Skin epidermis (tissue), 12 donors: ENCODE measurements at regions not wholly inside any gene's neighbourhood (a gene's known extent, or its start where the extent isn't known, plus 50 kb on each side); places are given as distances from the start of the nearest gene placed in this dataset.
A peak's percentile ranks its signal among the peaks of the same experiment; 100 is the strongest.

Source experiments
- H3K27ac ChIP-seq, 21 experiments: fragments of 200-600 bp; sonication (generic) in 11 of 21; one replicate each; pipeline ENCODE4 v1.5.0; 2020; ENCODE audit warnings: mild to moderate bottlenecking in 3 of 21, inconsistent platforms in 2 of 21, moderate library complexity in 2 of 21
- H3K4me3 ChIP-seq, 7 experiments: fragments of 200-600 bp; sonication (generic) in 2 of 7; one replicate each; pipeline ENCODE4 v1.5.0; 2020; ENCODE audit warnings: inconsistent platforms in 2 of 7, mild to moderate bottlenecking in 2 of 7, moderate library complexity in 1 of 7

DNA sequence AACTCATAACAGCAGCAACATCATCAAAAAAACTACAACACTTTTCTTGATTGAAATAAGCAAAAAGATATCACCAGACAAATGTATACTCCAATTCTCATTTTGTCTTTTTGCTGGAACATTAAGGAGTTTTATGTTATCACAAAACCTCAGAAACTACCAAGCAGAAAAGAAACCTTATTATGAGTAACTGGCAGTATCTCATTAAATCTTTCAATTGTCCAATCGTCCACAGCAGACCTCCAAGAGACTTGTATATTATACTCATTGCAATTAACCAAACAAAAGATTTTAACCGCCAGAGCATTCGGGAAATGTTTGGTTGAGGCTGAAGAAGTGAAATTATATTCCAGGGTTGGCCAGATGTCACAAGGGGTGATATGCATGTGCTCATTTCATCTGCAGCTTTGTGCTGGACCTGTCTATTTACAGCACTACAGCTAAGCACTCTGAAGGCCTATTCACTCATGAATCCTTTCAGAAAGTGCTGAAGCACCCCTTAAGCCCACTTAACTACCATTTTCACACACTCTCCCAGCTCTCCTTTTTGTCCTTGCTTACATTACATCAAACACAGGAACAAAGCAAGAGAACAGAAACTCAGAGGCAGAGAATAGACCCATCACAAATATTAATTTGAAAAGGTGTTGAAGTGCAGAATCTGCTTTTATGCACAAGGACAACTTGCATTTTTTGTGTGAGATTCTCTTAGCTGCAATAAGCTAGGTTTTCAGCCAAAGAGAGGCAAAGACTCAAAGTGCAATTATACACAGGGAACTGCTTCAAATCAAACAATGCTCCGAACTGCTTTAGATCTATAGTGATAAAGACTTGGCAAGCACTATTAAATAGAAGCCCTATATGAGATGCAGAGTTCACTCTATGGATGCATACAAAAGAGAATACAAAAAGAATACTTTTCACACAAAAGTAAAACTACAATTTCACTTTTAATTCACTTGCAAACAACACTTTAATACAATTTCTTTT, 150.4 kb upstream of the POU5F2 start:
- Histone ChIP-seq H3K4me3 (no peak overlapping the region), H3K27ac (no peak overlapping the region)

DNA sequence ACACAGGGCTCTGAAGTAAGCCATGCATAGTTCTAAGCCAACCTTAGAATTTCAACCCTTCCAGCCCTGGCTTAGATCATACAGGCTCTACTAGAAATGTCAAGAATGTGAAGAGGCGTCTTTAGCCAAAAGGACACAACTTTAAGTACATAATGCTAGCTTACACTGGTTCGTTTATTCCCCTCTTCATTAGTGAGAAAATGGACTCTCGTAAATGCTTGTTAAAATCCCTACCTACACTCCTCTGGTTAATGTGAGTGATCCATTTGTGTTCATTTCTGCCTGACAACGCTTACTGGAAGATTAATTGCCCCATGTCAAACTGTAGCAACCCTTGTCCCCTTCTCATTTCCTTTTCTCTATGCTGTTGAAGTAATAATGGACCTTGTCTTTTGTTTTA, 149.3 kb upstream of the POU5F2 start:
- Histone ChIP-seq H3K27ac (no peak overlapping the region), H3K4me3 (no peak overlapping the region)

DNA sequence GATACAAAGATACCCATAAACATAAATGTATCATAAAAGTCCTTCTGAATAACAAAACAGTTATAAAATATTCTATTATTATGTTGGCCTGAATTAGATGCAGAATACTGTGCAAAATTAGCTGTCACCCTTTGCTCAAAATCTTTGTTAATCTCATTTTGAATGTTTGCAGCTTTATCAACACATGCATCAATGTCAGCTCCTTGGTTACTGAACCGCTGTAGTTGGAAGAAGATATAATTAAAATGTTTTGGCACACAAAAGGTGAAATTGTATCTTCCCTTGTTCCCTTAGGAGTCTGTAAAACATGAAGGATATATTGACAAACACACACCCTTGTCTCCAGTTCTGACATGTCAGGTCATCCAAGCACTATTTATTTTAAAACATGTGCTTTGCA, 146.3 kb upstream of the POU5F2 start:
- H3K4me3 ChIP-seq = no peak overlapping the region
- H3K27ac ChIP-seq = no peak overlapping the region

DNA sequence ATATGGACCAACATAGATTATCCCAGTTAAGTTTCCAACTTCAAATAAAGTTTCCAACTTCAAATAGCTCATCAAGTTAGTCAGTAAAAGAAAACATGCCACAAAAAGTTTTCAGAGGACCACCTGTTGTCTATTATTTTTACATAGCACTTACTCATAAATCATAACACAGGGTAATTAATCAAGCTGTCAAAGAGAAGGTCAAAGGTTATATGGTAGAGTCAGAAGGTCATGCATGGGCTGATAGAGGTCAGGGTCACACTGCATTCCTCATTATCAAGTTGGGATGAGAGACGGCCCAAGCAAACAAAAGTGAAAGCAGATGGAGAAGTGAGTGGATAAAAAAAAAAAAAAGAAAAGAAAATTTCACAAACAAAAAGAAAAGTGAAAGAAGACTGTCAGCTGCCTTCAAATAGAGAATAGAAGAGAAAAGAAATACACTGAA, 145.5 kb upstream of the POU5F2 start:
- H3K27ac ChIP-seq = no peak overlapping the region
- H3K4me3 ChIP-seq = no peak overlapping the region

DNA sequence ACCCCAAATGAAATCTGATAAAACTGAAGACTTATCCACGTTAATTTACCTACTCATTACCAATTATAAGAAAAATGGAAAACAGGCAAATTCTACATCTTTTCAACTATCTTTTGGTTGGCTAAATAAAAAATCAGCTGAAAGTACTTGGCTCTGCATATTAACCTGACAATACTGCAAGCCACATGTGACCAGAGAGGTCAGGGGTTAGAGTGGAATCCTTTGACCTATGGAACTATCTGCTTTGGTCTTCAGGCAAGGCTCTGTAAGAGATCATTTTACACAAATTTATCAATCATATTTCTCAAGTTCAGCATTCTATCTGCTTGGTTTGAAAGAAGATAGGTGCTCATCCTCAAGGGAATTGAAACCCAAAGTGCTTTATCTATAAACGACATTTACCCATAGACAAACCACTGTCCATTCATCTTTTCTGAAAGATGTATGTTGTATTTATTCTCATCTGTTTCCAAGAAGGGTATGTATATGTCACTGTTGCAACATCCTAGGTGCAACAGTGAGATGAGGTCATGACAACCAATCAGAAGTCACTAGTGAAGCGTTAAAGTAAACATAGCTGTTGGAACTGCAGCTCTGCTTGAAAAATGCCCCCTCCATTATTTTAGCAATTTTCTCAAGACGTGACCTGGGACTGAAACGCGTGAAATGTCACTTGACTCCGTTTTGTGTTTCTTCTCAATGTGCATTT, 144.9 kb upstream of the POU5F2 start:
- H3K4me3 ChIP-seq = no peak overlapping the region
- no peak overlapping the region for H3K27ac ChIP-seq

DNA sequence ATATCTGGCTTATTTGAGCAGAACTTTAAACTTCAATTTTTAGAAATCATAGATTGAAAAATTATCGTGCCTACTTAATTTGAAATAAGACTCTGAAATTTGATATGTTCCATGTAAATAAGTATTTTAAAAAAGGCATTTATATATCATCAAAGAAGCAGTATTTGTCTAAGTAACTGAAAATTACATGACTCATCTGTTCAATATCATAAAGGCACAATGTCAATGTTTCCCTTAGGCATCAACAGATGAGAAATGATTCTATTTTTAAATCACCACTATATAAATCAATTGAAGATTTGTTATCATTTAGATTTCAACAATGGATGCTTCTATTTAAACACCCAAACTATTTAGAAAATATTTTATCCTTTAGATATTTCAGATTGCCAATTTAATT, 142.9 kb upstream of the POU5F2 start:
- no peak overlapping the region for H3K4me3 ChIP-seq
- no peak overlapping the region for H3K27ac ChIP-seq

DNA sequence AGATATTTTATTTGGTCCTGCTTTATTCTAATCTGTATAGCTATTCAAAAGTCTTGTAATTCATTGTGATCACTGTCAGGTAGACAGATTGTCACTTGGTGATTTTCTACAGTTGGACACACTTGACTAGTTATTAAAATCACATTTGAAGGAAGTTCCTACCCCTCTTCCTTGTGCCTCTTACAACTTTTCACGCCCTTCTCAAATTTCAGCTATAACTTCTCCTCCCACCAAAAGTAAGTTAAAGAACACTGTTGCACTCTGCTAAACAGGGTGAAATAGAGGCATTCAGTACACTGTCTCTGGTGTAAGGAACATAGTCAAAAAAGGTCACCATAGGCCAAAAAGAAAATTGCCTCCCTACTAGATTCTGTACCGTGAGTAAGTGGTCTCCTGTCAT, 142.1 kb upstream of the POU5F2 start:
- Histone ChIP-seq H3K4me3 (no peak overlapping the region), H3K27ac (no peak overlapping the region)

DNA sequence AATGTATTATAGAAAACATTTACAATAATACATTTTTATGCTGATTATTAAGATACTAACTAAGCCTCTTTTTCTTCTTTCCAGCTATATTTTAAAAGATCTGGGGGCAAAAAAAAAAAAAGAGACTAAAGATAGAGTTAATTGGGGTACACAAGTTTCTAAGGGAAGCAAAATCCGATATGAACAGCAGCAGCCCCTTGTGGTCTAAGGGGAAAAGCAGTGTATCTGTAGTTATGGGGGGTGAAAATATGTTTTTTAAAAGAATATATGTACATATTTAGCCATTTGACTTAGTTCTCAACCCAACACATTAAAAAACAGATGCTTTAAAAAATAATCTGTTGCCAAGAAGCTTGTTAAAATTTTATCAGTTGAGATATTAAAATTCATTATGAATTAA, 134.3 kb upstream of the POU5F2 start:
- H3K27ac ChIP-seq = no peak overlapping the region
- H3K4me3 ChIP-seq = no peak overlapping the region

DNA sequence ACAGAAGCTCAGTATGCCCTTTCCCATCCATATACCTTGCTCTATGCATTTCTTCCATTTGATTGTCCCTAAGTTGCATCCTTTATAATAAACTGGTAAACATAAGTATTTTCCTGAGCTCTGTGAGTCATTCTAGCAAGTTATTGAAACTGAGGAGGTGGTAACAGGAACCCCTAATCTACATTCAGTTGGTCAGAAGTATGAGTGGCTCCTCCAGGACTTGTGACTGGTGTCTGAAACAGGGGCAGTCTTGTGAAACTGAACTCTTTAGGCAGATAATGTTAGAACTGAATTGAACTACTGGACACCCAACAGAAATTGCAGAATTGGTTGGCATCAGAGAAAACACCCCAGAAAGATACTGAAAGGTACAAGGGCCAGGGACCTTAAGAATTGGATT, 133.1 kb upstream of the POU5F2 start:
- H3K27ac ChIP-seq = peak overlapping the region in 1 of 21 experiments; percentile 56
- no peak overlapping the region for H3K4me3 ChIP-seq

DNA sequence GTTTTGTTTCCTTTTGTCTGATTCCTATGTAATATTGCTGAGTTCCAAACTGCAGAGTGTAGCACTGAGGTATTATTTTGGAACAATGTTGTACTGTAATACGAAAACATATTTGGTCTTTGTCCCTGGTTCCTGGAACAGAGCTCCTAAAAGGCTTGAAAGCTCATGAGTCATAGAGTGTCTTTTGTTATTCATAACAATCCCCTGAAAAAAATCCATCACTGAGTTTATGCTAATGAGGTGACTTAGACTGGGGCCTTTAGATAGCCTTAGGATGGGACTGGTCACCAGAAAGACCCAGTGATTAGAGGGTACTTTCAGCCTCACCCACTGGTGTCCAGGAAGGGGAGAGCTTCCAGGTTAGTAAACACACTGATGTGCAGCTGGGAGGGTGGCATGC, 132.7 kb upstream of the POU5F2 start:
- H3K27ac ChIP-seq = peak overlapping the region in 2 of 21 experiments; percentile 1 to 56

DNA sequence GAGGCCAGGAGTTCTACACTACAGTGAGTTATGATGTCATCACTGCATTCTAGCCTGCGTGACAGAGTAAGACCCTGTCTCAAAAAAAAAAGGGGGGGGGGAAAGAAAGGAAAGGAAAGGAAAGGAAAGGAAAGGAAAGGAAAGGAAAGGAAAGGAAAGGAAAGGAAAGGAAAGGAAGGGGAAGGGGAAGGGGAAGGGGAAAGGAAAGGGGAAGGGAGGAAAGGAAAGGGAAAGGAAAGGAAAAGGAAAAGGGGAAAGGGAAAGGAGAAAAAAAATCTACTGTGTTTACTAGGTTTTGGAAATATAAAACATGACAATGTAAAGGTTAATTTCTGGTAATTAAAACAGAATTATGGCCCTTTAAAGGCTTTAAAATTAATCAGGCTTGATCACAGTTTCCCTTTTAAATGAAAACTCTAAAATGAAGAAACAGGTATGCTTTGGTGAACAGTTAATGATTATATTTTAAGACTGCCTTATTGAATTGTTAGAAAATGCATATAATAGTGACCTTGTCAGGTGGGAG, 131.9 kb upstream of the POU5F2 start:
- no peak overlapping the region for H3K27ac ChIP-seq
- H3K4me3 ChIP-seq = no peak overlapping the region

More for the DNA sequence above, 132.7 kb upstream of the POU5F2 start:
- no peak overlapping the region for H3K4me3 ChIP-seq

DNA sequence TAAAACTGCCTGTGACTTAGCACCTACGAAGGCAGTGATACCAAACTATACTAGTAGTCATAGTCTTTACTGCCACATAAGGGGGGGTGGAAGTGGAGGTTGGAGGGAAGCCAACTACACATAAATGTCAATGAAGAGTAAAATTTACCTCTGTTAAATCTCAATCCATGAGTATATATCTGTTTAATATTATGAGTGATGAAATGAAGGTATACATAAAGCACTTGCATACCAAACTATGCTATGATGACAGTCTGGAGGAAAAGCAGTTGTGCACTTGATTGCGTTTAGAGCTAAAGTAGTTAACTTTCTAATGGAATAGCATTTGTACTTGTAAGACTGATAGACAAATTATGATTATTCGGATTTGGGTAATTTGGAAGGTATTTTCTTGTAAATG, 129.2 kb upstream of the POU5F2 start:
- H3K4me3 ChIP-seq = no peak overlapping the region
- H3K27ac ChIP-seq = no peak overlapping the region

DNA sequence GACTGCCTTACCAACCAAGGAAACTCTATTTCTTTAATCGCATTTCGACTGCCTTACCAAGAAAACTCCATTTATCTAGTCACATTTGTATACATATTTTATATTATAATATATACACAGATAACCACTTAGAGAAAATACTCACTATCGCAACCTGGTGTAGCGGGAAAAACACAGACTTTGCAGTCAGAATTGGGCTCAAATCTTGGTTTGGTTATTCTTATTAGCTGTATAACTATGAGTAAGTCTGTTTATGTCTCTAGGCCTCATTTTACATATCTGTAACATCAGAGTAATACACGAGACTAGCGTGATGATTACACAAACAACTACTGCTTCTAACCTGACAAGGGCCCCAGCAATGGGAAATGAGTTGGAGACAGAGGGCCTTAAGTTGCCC, 127.5 kb upstream of the POU5F2 start:
- no peak overlapping the region for H3K27ac ChIP-seq
- no peak overlapping the region for H3K4me3 ChIP-seq

DNA sequence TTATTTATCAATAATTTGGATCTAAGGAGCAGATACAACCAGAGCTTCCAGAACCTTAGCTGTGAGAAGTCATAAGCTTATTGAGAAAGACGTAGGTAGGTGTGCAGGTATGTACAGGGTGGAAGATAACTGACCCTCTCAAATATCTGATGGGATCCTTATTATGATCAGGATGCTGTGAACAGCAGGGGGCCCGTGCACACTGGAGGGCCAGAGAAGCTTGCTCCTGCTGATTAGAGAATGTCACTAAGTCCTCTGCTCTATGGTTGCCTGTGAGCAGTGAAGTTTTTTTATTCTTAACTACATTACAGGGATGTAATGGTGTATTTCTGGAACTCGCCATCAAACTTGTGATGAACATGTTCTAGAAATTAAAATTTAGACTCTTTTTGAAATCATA, 108.9 kb upstream of the POU5F2 start:
- no peak overlapping the region for H3K27ac ChIP-seq

DNA sequence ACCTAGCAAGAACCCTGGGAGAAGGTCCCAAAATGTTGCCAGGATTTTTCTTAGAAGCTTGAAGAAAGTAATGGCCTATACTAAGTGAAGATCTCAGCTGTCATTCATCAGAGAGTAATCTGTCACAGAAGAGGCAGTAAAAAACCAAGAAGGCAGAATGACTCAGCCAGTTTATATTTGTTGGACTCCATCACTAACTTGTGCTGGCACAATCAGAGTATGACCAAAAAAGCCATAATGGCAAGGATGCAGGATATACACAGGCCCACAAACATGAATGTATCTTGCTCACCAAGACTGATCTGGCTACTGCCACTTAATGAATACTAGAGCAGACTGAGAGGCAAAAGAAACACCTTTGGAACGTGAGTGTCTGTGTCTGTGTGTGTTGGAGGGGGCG, 104.0 kb upstream of the POU5F2 start:
- H3K27ac ChIP-seq = no peak overlapping the region

More for the DNA sequence above, 108.9 kb upstream of the POU5F2 start:
- H3K4me3 ChIP-seq = no peak overlapping the region

DNA sequence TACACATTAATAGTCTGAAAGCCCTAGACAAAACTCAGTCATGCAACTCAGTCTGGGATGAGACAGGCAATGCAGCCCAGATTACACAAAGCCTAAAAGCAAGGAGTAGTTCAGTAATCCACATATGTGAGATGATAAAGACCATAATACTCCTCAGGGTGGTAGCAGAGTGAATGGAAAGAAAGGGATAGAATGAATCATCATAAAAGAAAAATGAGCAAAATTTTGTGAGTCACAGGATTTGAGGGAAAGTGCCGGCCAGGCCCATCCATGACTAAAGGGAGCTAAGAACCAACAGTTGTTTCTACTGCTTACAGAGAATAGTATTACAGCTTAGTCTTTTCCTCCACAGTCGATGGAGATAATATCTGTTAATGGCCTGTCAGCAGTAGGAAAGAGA, 90.0 kb upstream of the POU5F2 start:
- Histone ChIP-seq H3K27ac (peak overlapping the region in 1 of 21 experiments; percentile 33), H3K4me3 (no peak overlapping the region)

More for the DNA sequence above, 104.0 kb upstream of the POU5F2 start:
- no peak overlapping the region for H3K4me3 ChIP-seq

DNA sequence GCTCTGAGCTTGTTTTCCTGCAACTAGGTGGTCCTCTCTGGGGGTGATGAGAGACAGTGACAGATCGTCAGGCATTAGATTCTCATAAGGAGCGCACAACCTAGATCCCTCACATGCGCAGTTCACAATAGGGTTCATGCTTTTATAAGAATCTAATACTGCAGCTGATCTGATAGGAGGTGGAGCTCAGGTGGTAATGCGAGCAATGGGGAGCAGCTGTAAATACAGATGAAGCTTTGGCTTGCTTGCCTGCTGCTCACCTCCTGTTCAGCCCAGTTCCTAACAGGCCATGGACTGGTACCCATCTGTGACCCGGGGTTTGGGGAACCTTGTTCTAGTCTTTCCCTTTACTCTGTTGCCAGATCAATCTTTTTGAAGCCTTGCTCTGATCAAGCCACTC, 89.5 kb upstream of the POU5F2 start:
- no peak overlapping the region for H3K27ac ChIP-seq
- no peak overlapping the region for H3K4me3 ChIP-seq

DNA sequence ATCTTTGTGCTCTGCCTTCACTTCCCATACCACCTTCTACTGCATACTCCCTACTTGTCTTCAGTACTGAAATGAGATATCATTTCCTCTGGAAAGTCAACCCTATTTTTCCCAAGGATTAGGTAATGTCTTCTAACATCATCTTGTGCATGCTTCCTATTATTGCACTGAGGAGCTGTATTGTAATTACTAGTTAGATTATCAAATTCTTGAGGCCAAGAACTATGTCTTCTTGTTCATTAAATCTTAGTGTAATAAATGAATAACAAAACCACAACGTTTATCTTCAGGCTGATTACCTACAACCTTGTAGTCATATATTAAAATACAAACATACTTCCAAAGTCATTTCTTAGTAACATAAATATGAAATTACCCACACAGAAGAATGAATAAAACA, 87.9 kb upstream of the POU5F2 start:
- H3K27ac ChIP-seq = no peak overlapping the region

DNA sequence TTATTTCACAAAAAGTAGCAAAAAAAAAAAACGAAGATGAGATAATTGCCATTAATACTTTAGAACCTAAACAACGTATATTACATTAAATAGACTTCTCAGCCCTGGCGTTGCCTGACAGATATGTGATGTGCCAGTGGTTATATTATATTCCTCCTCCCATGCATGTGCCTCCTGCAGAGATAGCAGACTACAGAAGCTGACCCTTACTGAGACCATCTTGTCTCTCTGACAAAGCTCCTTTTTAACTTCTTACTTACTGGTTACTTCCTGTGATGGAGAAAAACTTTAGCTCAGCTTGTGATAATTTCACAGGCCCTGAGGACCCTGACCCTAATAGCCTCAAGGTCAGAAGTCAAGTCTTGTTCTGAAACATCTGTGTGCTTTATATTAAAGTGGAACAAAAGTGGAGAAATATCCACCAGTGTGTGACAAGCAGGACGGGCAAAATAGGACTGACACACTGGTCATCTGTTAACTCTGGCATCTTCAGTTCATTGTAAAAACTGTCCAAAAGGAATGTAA, 80.6 kb upstream of the POU5F2 start:
- Histone ChIP-seq H3K27ac (no peak overlapping the region), H3K4me3 (no peak overlapping the region)

More for the DNA sequence above, 87.9 kb upstream of the POU5F2 start:
- H3K4me3 ChIP-seq = no peak overlapping the region

DNA sequence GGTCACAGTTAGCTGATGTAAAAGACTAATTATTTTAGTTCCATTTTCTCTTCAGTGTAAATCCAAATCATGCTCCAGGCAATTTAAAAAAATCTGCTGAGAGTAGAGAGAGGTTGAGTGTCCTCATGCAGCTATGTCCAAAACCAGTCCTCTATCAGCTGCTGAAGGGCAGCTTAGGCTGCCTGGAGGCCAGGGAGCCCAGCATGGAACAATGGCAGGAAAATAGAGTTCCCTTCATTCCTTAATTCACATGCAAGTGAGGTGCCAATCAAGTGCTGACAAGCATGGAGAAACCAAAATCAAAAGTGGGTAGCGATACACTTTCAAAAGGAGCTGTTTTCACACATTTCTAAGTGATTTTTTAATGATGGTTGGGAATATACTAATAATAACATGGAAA, 78.3 kb upstream of the POU5F2 start:
- Histone ChIP-seq H3K27ac (no peak overlapping the region), H3K4me3 (no peak overlapping the region)
